ENCODE measurements at regions not wholly inside any gene's neighbourhood (a gene's known extent, or its start where the extent isn't known, plus 50 kb on each side); places are given as distances from the start of the nearest gene placed in this dataset.
"Not testable (repeated sequence)": the region's sequence is repeated elsewhere in the genome, so short reads cannot be mapped to it uniquely, and the experiment has no call there.

DNA sequence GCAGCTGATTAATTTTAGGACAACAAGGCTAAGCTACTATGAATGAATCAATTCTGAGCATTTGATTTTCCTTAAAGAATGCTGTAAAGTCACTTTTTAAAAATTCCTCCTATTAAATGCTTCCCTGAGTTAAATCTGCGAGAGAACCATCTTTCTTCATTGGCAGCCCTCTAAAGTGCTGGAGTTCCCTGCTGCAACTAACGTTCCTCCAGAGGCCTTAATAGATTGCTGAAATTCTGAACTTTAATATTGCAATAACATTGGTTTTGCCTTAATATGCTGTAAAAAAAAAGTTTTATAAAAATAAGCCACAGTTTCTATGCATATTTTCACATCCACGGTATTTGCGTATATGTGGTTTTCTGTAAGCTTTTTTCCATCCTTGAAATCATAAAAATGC, 298.0 kb upstream of the PIK3R1 start:
- no peak for DNase-seq

DNA sequence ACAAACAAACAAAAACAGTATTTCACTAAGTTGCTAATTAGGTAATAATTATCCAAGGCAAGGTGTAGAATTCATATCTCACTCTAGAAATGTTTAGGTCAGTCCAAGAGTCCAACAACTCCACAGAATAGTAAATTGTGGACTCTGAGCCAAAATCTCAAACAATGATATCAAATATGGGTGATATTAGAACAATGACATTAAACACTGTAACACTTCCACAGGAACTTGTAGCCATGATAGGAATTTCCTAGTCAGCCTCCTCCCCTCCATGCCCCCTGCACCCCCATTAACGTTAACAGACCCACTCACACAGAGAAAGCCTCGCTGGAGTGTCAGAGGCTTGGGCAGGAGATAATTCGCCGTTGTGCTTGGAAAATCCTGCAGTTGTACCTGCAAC, 305.0 kb upstream of the PIK3R1 start:
- DNase-seq = no peak

DNA sequence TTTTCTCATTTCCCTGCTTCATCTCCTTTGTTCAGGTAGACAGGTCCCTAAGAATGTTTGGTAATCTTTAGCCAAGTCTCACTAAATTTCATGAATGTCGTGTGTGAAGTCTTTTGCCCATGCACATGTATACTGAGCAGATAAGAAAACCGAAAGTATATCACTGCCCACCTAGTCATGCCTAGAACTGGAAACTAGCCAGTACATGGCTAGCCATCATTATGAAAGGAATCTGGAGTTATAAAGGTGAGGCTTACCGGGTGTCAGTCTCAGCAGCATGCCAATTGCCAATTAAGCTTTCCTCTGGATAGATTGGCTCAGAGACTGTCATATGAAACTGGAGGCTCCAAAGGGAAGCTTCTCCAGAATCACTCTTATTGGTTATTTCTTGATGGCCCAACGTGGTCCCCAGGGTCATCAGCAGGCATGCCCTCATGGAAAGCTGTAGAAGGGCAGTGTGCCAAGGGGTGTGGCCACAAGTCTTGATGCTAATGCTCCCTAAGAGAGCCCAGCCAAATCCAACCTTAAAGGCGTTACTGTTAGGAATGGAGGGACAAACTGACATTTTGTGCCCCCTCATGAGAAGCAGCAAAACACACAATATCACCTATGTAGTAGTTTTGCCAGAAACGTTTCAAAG, 307.3 kb upstream of the PIK3R1 start:
- DNase-seq = no peak

DNA sequence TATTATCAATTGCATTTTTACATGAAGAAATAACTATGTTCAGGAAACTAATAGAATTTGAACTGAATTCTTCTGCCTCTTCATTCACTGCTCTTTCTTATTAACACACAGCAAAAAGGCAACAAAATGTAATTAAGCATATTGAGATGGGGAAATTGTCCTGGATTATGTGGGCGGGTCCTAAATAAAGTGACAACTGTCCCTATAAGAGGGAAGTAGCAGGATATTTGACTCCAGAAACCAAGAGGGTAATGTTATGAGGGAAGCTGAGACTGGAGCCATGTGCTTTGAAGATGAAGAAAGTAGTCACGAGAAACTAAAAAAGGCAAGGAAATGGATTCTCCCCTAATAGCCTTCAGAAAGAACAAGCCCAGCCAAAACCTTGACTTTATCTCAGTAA, 311.2 kb upstream of the PIK3R1 start:
- DNase-seq = no peak

DNA sequence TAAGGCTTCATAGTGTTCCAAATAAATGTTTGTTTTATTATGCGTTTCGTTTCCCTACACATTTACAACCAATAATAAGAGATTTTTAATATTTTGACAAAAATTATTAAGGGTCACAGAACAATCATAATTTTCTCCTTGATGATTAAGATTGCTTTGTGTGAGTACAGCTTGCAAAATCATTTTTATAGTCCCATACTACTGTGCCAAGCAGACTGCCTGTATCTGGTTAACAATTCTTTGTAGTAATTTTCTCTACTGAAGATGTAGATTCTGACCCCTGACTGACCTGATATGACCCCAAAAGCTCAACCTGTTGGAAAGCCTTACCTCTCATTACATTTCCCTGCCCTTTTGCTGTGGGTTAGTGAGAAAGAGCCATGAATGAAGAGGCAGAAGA, 311.9 kb upstream of the PIK3R1 start:
- no peak for DNase-seq

DNA sequence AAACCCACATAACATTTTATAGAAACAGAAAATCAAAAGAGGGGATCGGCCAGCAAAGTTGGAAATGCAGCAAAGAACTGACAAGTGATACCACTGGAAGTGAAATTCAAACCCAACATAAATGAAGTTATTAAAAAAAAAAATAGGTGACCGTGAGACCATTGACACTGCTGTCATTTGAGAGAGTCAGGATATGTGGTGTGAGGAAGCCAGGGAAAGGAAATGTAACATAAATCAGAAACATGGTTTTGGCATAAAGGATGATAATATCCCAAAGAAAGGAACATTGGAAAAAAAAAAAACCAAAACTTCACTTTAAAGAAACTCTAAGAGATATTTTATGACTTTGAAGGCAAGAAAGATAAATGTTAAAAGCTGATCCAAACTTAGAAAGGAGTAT, 312.4 kb upstream of the PIK3R1 start:
- DNase-seq = no peak

DNA sequence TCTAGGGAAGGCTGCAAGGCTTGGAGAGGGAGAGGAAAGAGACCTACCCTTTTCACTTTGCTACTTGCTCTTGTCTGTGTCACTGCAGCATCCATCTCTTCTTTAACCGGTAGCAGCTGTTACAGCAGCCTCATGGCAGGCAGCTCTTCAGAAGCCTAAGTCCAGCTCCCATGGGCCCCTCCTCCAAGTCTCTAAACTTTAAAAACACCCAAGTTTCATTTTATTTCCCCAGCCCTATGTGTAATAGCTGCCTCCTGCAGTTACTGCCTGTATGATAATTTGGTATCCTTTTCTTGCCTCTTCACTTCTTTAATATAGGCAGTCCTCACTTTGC, 313.1 kb upstream of the PIK3R1 start:
- no peak for DNase-seq

DNA sequence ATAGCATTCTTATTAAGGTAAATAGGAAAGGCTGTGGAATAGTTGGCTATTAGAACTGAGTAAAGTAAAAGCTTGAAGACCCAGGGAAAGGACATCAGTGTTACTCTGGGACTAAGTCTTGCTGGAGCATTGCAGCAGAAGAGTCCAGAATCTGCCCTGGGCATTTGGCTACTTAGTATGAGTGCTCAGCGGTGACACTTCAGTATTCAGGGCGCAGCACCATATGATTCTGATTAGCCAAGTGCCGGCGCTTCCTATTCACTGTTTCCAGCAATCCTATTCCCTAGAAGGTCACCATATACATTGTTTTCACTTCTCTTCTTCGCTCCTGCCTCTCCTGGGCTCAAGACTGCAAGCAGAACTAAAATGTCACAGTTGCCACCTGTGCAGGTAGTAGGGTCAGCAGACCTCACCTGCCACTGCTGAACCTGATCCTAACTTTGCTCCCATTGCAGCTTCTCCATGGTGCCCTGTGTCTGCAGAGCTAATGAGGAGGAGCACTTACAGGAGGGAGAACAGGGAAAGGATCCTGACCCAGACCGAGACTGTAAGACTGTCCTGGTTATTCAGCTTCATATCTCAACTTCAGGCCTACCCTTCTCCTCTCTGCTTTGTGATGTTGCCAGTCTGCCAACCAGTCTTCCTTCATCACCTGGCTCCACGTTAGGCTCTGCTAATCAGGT, 313.6 kb upstream of the PIK3R1 start:
- DNase-seq = no peak

DNA sequence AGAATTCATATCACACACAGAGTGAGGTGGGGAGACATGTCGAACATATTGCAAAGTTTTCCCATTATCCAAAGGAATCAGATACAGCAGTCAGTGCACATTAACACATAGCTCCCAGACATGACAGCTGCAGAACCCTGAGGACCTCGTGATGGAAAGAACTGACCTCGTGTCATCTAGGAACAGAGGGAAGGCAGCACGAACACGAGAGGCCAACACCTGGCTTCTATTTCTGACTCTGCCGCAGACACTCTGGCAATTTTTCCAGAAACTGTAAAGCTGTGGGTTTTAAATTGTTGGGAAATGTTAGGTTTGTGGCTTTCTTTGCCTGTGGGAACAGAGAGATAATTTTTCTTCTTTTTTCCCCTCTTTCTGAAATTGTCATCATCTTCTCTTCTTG, 315.0 kb upstream of the PIK3R1 start:
- DNase-seq = no peak

DNA sequence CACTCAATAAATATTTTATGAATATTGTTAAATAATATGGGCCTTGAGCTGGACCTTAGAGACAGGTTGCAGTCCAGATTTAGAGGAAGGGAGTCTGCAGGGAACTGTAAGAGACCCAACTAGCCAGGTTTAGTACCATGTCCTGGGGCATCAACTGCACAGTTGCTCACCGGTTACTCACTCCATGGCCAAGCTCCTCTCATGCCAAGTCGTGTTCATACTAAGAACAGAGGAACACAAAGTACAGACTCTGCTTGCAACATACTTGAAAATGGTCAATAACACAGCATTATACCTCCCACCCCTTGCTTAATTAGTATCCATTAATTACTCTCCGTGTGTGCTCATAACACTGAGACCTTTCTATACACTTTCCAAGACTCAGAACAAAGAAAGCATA, 317.6 kb upstream of the PIK3R1 start:
- DNase-seq = no peak

DNA sequence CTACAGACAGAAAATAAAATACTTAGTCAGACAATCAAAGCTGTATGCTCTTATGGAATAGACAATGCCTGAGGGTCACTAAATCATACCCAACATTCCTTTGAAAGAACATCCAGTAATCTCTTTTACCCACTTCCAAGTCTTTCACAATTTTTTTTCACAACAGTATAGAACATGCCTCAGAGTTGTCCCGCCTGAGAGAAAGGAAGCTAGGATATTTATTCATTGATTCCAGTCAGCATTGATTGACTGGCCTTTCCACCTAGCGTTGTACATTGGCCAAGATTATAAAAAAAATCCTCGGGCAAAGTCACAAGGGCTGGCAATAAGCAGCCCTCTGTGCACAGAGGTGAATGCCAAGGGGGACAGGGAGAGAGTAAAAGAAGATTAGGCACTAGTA, 318.1 kb upstream of the PIK3R1 start:
- DNase-seq = no peak

DNA sequence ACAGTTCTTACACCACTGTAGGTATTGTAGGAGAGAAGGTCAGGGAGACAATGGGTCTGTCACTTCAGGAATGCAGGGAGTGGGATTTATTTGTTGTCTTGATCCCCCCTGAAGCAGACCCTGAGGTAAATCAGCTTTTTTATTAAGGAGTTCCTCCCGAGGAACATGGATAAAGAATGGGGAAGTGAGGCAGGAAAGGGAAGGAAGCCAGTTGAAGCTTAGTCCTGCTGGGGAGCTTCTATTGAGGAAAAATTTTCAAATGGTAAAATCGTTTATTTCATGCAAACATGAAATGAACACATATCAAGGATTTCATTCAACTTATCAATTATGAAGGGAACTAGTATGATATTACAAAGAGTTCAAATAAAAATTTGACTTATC, 318.6 kb upstream of the PIK3R1 start:
- DNase-seq = no peak

DNA sequence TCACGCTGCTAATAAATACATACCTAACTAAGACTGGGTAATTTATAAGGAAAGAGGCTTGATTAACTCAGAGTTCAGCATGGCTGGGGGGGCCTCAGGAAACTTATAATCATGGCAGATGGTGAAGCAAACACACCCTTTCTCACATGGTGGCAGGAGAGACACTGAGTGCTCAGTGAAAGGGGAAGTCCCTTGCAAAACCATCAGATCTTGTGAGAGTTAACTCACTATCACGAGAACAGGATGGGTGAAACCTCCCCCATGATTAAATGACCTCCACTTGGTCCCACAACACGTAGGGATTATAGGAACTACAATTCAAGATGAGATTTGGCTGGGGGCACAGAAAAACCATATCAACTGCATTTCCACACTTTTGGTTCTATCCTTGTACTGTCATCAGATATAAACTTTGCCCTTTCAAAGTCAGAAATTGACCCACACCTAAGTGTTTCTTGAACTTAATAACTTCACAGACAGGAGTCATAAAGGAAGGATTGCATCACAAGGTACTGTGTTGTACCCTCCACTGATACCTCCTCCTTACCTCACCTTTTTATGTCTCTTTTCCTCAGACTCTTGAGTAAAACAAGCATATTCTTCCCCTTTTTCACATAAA, 319.1 kb upstream of the PIK3R1 start:
- DNase-seq = no peak

DNA sequence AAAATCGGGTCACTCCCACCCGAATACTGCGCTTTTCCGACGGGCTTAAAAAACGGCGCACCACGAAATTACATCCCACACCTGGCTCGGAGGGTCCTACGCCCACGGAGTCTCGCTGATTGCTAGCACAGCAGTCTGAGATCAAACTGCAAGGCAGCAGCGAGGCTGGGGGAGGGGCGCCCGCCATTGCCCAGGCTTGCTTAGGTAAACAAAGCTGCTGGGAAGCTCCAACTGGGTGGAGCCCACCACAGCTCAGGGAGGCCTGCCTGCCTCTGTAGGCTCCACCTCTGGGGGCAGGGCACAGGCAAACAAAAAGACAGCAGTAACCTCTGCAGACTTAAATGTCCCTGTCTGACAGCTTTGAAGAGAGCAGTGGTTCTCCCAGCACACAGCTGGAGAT, 325.7 kb upstream of the PIK3R1 start:
- not testable (repeated sequence) for DNase-seq

DNA sequence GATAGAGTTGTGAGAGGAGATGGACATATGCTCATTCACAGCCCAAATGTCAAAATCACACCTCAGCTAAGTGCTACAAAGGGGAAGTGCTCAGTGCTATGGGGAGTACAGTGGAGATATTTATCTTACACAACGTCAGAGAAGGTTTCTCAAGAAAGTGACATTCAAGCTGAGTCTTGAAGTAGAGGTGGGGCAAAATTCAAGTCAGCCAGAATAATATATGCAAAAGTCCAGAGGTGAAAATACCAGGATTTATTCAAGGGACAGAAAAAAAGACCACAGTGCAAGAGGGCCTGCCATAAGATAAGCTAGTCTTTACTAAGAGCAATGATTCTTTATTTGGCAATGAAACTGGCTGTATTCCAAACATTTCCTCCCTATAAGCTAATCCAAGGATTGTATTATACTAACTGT, 327.8 kb upstream of the PIK3R1 start:
- DNase-seq = no peak

DNA sequence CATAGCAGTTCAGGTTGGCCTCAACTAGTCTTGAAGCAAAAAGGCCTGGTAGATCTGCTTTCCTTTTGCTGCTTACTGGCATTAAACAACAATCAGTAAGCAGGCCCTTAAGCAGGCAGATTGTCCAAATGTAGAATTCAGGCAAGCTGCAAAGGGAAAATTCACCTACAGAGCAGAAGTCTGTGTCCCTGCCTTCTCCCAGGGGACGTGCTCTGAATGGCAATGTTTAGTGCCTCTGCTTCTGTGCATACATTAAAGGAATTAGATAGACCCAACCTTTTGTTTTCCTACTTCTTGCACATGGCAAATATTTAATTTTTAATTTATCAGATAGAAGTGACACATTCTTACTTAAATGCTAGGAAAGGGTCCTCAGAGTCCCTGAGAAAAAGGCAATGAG, 328.8 kb upstream of the PIK3R1 start:
- no peak for DNase-seq

DNA sequence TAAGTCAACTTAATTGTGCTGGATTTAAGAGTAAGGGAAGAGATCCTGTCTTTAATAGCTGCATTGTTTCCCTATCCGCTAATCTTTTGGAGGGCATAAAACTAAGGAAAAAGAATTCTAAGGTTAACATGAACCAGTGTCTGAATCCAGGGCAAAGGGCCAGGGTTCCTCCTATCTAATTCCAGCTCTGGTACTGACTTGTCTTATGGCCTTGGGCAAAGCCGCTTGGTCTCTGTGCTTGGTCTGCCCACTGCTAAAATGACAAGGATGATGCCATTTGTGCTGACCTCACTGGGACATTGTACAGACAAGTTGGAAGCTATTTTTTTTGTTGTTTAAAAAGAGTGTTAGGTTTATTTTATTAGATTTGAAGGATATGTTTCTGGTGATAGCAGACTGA, 334.7 kb upstream of the PIK3R1 start:
- no peak for DNase-seq

DNA sequence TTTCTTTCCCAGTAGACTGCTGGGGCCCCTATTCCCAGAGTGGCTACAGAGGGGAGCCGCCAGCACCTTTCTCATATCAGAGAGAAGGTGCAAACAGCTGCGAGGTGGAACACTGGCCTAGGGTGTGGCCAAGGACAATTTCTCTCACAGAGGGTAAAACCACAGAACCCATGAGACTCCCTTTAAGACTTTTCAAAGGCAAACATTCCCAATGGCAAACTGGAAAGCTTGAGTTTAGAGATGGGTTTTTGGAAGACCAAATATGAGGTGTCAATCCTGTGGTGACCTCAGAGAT, 335.1 kb upstream of the PIK3R1 start:
- DNase-seq = no peak

DNA sequence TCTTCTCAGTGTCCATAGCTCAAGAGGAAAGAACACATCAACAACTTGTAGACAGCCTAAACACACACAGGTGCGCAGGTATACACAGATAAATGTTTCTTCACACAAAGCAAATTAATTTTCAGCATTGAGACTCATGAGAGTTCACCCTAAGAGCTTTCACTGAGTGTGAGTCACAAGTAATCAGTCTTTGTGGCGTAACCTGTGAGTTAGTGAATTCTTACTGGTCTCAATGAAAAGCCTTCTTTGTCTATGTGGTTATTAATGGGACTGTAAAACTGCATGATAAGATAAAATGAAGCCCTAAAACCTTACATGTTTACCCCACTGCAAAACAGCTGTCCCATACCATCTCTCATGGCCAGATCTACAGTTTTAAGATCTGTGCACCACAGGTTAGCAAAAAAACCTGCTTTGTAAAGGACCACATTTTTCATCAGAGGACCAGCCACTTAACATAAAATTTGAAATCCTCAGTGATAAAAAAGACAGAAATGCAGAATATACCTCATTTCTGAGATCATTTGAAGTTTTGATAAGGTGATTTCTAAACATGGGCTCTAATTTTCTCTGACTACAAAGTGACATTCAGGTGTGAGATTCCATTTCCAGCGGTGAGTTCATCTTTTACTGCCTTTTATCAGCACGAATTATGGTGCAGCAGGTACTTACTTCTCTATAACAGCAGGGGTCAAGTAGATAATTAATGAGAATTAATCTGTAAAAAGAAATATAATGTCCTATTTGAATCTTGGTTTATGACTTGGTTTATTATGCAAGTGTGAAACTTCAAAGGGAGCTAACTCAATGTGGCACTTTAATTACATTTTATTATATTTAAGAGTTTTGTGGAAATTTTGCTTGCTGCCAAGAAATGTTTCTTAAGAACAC, 335.7 kb upstream of the PIK3R1 start:
- DNase-seq = no peak

DNA sequence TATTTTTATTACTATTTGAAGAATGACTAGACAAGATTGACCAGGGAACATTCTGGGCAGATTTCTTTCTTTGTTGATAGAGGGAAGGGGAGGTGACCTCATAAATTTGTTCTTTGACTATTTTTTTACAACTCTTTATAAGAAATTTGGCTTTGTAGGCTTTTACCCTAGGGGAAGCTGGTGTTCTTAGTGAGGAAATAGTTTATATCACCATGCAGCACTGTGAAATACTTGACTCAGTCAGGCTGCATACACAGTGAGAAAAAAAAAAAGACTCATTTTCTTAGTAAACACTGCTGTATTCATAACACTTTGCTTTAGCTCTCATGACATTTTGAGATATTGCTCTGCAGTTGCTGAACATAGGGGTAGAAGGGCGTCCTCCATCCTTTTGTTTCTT, 336.6 kb upstream of the PIK3R1 start:
- no peak for DNase-seq

DNA sequence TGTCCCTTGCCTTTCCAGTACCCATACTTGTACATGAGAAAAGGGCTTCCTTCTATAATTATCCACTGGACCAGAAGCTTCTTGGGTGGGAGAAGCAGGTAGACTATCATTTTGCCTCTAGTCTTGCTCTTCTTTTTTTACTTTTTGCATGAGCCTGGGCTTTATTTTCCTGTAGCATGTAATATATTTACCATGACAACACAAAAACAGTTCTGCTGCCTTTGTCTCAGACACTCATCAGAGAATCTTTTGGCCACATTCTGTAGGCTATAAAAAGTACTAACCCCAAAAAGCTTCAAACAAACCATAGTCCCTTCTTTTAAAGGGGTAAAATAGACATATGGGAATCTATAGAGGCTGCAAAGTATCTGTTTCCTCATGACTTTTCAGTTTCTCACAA, 339.2 kb upstream of the PIK3R1 start:
- no peak for DNase-seq

DNA sequence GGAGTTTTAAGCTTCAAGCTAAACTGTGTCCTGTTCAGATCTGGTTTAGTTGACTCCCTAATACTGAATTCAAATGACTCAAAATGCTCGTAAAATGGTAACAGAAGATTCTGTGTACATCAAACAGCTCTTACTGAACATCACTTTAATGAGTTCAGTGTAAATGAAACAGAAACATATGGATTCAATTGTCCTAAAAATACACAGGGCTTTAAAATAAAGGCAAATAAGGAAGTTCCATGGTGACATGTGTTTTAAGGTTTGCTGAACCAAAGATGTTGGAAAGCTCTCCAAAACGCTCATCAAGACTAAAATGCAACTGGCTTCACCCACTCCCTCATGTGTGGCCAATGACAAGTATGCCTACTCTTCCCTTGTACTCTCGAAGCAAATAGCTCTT, 340.0 kb upstream of the PIK3R1 start:
- DNase-seq = no peak

DNA sequence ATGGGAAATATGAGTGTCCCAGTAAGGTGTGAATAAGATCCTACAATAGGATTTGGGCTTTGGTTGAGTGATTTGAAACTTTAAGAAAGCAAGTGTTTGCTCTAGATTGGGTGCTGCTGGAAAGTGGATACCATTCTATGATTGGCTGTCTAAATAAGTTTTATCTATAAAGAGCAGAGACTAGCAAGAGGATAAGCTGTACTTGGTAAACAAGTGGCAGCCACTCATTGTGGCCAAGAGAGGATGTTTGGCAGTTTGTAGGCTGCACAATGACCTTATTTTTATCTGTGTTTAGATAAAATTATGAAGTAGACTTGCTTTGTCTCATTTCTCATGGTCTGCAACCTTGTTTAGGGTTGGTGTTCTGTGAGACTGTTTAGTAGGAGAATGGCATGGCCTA, 341.6 kb upstream of the PIK3R1 start:
- DNase-seq = no peak

DNA sequence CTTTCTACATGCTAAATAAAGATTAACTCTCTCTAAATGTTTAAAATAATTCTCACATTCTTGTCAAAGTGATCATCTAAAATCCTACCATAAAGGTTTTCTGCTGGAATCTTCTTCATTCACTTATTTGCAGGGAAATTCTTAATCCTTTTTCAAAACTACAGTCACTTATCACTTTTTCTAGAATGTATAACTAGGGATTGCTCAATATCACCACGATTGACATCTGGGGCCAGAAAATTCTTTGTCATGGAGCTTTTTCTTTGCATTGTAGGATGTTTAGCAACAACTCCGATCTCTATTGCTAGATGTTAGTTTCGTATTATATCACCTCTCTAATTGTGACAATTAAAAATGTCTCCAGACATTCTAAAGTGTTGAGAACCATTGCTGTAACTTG, 344.9 kb upstream of the PIK3R1 start:
- DNase-seq = no peak

Measured in NCI-H2227 treated with DMSO at 0.1 percent for 48 hours (cell line).